SW 1271 (cell line): ENCODE measurements at regions not wholly inside any gene's neighbourhood (a gene's known extent, or its start where the extent isn't known, plus 50 kb on each side); places are given as distances from the start of the nearest gene placed in this dataset.
"Not testable (repeated sequence)": the region's sequence is repeated elsewhere in the genome, so short reads cannot be mapped to it uniquely, and the experiment has no call there.

Source experiments
- DNase-seq, 2 experiments: peaks; one replicate each; lab custom pipeline; 2025; lab: John Stamatoyannopoulos, UW

DNA sequence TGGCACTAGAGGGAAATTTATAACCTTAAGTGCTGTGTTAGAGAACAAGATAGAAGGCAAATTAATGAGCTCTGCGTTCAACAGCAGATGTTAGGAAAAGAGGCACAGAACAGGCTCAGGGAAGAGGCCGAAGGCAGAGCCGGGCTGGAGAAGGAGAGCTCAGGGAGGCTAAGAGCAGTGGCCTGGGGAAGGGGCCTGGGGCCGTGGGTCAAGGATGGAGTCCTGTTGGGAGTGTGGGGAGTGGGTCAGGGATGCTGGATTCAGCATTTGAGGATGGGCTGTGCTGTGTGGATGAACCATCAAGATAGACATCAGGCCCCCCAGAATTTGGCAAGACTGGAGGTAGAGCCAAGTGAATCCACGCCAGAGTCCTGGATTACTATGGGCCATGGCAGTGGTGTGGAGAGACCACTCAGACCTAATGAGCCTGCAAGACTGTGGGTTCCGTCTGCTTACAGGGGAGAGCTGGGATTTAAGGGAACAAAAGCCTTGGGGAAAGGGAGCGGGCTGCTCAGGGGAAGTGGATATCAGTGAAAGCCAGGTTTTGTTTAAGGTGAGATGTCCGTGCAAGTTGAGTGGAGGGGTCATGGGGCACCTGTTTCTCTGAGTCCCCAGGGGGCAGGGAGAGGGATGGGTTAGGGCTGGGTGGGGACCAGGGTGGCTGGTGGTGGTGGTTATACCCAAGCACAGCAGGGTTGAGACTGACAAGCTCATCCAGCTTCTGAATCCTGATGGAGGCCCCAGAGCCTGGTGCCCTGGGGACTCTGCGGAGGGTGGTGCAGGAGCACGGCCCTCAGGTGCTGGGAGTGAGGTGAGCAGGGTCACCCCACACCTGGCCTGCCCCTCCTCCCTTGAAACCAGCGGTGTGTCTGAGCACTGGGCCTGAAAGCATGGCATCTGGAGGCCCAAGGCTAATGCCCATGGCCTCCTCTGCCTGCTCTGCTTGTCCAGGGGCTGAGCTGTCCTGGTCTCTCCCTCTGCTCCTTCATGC, 101.7 kb downstream of the BMS1 start:
- DNase-seq, result no peak

DNA sequence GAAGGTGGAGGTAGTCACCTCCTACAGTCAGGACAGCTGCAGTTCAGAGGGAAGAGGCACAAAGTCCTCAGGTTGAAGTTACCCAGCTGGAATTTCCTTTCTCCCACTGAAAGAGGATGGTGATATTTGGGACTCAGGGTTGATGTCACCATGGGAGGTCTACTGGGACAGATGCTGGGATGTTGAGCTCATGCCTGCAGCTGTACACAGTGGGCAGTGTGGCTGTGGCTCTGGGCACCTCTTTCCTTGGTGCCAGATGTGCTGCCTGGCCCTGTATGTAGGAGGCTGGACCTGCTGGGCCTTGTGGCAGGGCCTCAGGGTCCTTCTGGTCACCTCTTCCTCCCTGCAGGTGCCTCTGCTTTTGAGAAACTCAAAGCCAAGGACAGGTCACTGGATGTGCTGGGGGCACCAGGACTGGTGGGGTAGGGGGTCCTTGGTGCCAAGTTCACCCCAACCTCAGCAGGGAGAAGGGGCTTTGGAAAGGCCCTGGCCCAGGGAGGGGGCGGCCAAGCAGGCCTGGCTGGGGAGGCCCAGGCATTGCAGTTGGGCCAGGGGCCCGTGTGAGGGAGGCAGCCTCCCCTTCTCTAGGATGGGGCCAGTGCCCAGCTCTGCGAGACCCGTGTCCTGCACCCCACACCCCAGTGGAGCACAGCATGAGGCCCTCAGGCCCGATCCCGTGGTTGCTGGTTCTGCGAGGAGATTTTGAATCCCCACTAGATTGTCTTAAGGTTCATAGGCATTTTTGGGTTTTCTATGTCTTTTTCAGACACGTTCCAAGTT, 103.1 kb downstream of the BMS1 start:
- DNase-seq, result no peak

DNA sequence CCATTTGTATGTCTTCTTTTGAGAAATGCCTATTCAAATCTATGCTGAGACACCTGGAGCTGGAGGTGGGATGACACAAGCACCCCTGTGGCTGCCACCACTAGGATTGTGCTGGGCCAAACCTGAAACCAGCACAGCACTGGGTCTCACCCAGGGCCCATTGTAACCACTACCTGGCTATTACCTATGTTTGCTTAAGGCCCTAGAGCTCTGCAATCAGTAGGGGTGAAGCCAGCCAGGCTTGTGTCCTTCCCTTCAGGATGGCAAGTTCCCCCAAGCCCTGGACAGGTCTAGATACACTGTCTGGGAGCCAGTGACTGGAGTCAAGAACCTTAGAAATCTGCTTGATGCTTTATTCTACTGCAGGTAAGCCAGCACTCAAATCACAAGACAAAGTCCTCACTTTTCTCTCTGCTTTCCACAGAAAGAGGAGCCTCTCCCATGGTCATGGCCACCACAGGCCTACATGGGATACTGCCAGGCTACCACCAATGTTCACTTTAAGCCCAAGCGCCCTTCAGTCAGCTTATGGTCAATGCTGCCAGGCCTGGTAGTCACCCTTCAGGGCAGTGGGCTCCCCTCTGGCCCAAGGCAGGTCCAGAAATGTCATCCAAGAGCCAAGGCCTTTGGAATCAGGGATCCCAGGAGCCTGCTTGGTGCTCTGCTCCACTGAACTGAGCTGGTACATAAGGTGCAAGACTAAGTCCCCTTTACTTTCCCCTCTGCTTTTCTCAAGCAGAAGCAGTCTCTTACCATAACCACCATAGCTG, 105.3 kb downstream of the BMS1 start:
- DNase-seq, result no peak

DNA sequence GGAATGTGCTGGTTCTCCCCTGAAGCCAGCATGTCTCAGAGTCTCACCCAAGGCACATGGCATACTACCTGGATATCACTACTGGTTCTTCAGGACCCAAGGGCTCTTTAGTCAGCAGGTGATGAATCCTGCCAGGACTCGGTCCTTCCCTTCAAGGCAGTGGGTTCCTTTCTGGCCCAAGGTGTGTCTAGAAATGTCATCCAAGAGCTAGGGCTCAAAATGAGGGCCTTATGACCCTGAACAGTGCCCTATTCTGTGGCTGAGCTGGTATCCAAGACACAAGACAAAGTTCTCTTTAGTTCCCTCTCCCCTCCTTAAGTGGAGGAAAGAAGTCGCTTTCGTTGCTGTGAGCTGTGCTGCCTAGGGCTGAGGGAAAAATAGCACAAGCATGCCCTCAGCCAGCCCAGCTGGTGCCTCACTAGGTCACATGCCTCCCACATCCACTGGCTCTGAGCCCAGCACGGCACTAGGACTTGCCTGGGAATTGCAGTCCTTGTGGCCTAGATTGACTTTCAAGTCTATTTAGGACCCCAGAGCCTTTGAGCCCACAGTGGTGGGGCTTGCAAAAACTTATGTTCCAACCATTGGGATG, 106.0 kb downstream of the BMS1 start:
- DNase-seq, result no peak

DNA sequence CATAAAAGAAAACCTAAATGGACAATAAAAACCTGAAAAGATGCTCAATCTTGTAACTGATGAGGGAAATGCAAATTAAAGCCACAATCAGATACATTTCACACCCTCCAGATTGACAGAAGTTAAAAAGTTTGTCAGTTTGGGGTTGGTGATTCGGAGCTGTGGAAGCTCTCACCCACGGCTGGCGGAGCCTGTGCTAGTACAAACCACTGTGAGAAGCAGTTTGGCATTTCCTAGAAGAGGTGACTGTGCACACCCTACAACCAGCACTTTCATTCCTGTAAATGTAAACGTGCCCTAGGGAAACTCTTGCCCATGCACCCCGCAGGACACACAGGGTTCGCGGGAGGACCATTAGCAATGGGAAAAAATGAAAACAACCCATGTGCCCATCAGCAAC, 114.1 kb downstream of the BMS1 start:
- no peak for DNase-seq

DNA sequence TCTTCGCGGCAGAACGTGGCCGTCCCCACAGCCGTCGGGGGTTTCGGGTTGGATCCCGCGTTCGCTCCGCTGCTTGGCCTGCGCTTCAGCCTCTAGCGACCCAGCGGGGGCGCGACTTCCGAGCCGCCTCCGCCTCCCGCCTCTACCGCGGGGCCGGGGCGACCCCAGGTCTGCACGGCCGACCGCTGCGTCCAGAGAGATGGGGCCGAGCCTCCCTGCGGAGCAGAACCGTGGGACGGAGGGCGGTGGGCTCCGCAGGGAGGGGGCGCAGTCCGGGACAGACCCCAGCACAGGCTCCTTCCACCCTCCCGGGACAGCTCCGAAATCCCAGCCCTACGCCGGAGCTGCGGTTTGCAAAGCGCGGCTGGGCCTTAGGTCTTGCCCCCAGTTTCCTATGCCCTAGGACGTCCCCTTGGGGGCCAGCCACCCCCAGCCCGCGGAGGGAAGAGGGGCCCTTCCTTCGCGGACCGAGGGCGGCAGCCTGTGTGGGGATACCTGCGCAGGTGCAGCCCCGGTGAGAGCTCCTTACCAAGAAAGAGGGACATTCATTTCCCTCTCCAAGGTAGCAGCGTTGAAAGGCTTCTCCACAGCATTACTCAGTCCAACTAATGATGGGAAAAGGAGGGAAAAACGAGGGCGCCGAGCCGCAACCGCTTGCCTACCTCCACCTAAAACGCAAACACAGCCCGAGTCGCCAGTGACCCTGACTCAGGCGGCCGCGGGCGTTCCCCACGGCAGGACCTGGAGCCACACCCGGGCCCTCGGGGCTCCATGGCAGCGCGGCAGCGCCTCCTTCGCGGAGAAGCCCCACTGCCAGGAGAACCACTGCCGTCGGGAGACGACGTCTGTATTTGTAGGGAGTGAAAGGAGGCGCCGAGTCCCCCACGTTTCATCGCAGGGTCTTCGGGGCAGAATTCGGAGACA, 115.7 kb downstream of the BMS1 start:
- DNase-seq, result no peak

DNA sequence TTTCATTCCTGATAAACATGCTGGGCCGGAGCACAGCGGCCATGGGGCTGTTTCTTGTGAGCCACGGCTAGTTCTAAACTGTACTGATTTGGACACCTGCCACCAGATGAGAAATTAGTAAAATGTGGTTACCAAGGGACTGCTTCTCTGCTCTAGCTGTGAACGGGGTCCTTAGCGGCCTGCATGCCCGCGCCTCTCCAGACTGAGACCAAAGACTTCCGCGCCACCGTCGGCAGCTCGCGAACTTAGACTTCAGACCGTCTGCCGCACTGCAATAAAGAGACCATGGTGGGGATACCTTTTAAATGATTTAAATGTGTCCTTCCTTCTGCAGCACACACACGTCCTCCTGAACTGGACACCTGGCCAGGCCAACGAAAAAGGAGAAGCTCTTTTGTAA, 116.4 kb downstream of the BMS1 start:
- no peak for DNase-seq

DNA sequence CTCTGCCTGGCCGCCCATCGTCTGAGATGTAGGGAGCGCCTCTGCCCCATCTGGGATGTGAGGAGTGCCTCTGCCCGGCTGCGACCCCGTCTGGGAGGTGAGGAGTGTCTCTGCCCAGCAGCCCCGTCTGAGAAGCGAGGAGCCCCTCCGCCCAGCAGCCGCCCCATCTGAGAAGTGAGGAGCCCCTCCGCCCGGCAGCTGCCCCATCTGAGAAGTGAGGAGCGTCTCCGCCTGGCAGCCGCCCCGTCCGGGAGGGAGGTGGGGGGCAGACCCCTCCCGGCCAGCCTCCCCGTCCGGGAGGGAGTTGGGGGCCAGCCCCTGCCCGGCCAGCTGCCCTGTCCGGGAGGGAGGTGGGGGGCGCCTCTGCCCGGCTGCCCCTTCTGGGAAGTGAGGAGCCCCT, 117.8 kb downstream of the BMS1 start:
- not testable (repeated sequence) for DNase-seq

DNA sequence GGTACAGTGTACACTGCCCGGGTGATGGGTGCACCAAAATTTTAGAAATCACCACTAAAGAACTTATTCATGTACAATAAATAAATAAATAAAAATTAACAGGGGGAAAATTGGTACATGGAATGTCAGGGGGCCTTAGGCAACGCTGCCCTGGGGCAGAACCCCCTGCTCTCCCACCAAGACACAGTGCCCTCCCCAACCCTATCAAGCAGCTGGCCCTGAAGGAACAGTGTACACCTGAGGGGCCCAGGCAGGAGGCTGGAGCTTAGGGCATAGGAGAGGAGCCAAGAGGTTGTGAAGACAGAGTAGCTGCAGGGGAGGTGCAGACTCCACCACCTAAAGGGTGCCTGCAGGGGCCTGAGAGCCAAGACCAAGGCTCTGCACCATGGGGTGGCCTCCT, 128.8 kb downstream of the BMS1 start:
- no peak for DNase-seq

DNA sequence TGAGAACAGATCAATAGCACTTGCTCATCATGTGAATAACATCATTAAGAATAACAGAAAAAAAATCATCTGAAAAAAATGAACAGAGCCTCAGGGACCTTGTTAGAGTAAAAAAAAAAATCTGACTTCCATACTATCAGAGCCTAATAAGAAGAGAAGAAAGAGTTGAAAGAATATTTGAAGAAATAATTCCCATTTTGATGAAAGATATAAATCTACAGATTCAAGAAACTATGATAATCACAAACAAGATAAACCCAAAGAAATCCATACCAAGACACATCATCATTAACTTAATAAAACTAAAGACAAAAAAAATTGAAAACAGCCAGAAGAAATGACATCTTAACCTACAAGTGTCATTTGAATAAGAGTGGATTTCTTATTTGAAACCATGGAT, 134.4 kb downstream of the BMS1 start:
- no peak for DNase-seq

DNA sequence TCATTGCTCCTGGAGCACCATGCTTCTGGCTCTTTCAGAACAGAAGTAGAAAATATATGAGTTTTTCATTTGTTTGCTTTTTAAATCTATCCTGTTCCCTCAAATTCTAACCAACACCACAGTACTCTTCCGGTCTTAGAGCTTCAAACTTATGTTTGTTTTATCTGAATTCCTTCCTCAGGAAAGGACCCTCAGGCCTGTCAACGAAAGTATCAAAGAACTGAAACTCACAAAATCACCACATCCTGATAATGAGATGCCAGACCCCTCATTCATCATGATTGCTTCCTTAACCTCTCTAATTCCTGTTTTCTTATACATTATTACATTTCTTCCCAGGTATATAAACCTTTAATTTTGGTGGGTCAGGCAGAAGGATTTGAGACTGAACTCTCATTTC, 135.2 kb downstream of the BMS1 start:
- DNase-seq, result no peak

DNA sequence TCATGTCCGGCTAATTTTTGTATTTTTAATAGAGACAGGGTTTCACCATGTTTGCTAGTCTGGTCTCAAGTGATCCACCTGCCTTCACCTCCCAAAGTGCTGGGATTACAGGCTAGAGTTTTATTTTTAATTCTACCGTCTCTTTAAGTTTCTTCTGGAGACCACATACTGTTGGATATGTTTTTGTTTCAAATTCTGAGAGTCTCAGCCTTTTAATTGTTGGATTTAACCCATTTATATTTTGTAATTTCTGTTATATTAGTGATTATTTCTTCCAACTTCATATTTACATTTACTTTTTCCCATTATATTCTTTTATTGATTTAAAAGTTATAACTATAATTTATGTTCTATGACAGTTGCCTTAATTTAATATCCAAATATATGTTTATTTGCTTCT, 139.4 kb downstream of the BMS1 start:
- no peak for DNase-seq

DNA sequence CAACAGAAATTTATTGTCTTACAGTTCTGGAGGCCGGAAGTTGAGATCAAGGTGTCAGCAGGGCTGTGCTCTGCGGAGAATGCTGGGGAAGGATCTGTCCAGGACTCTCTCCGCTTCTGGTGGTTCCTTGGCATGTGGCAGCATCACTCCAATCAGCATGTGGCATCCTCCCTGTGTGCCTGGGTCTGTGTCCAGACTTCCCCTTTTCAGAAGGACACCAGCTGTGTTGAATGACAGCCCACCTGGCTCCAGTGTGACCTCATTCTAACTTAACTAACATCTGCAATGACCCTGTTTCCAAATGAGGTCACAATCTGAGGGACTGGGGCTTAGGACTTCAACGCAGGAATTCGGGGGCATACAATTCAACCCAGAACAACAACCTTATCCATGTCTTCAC, 141.9 kb downstream of the BMS1 start:
- DNase-seq, result no peak

DNA sequence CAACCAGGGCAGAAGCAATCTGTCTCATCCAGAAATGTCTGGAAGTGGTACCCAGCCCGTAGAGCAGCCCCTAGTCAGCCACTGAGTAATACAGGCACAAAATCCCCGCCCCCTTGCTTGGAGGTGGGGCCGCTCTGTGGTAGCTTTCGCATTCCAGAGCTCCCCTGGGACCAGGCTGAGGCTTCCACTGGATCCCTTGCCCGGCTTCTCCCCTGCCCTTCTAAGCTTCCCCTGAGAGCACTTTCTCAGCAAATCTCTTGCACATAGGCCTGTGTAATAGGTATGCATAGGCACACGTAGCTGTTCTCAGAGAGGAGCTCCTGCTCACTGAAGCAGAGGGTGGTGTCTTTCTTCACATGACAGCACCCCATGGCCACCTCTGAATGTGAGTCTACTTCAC, 144.2 kb downstream of the BMS1 start:
- DNase-seq, result no peak

DNA sequence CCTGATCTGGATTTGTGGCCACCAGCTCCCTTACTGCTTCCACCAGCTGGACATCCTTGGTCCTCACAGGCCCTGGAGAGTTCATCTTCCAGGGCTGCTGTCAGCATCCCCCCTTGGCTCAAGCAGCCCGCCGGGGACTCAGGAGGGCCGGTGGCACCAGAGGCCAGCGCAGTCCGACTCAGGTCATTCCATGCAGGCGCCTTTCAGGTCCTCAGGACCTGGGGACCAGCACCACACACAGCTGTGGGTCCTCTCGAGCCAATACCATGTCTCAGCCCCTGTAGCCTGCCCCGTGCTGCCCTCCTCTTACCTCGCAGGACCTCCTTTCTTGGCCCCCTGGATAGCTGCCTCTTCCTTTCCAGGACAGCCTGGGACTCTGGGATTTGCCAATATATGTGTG, 145.5 kb downstream of the BMS1 start:
- no peak for DNase-seq

DNA sequence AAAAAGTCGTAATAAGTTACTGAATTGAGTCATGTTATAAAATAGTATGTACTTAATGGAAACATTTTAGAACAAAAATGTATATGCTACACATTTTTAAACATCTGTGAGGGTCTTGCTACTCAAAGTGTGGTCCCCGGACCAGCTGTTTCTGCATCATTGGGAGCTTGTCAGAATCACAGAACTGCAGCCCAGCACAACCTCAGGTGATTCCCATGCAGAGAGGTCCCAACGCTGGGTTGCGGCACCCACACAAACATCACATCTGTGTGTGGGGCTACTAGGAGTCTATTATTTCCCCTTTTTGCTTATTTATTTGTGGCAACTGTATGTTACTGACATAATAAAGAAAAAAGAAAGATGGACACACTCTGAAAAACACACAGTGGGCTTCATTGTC, 146.6 kb downstream of the BMS1 start:
- no peak for DNase-seq

DNA sequence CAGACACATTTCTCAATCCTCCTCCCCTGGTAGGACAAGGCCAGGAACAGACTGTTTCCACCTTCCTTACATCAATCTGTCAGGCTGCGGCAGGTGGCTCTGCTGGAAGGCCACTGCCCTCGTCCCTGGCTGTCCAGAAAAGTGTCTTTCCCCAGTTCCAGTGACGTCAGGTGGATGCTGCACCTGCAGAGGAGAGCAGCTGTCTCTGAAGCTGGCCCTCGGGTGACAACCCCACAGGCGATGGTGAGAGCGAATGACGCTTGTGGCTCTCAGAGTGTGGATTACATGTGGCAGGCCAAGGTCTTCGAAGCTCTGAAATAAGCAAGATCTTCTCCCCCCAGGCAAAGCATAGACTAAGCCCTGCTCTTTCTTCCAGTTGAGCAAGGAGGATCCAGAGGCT, 146.9 kb upstream of the RET start:
- no peak for DNase-seq

DNA sequence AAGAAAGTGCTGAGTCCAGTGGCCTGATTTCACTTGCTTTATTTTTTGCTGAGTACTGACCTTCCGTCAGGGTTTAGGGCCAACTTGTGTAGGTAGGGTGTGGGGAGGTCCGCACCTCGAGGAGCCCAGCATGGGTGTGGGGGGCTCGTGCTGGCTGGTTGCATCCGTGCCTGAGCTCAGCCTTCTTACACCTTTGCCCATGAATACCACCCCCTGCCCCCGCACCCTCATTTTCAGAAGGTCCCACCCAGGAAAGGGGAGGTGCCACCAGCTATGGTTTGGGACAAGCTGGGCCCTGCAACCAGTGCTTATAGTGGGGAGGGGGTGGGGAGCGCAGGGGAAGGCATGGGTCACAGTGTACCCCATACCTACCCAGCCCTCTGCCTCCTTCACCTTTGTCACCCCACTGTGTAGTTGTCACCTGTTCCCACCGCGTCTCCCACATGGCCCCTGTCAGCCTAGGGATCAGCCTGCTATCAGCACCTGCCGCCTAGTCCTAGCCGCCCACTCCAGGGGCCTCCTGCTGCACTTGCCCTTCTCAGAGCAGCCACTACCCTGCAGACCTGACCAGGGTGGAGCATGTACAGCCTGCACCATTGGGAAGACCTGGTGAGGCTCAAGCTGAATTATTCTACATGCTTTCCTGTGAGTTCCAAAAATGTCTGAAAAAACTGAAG, 146.2 kb upstream of the RET start:
- no peak for DNase-seq

DNA sequence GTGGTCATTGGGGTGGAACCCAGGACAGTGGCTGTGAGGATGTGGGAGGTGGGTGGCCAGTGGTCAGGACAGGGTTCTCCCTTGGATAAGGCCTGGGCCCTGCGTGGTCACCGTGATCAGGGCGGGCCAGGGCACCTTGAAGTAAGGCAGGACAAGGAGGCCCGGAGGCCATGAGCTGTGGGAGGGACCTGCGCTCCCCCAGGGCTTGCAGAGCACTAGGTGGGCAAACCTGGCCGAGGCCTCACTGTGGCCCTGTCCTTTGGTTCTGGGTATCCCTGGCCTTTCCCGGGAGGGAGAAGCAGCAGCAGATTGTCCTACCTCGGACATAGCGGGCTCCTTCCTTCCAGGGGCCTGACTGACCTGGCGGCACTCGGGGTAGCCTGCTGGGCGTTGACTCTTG, 144.8 kb upstream of the RET start:
- no peak for DNase-seq

DNA sequence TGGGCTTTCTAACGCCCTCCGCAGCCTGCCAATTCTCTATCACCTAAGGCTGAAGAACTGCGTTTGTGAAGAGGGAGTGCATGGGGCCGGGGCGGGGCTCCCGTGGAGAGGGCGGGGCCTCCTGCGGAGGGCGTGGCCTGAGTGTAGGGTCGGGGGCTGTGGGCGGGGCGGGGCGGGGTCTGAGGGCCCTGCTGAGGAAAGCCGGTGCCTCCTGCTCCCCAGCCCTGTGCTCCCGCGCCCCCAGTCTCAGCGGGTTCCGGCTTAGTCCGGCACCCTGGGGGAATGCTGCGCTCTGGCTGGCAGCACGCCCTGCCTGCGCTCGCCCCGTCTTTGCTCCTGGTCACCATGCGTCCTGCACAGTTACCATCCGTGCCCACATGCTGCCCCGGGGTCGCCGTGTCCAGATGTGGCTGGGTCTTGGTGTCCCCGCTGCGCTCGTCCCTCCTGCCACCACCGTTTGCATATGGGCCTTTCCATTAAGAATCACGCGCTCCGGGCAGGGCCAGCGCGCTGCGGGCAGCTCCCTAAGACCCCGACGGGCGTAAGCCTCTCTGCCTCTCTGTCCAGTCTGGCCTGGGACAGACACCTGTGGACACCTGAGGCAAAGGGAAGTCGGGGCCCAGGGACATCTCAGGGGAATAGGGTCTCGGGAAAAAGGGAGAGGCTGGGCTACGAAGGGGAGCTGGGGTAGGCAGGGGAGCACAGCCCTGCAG, 144.0 kb upstream of the RET start:
- no peak for DNase-seq
